HCT116 (cell line): ENCODE measurements at regions not wholly inside any gene's neighbourhood (a gene's known extent, or its start where the extent isn't known, plus 50 kb on each side); places are given as distances from the start of the nearest gene placed in this dataset.

ENCODE experiments used
- ATAC-seq: fragments of 200-7000 bp; cut with Tn5 transposase; 2 replicates; pipeline ENCODE4 v1.9.1; 2020; ENCODE audit warnings: mild to moderate bottlenecking, moderate library complexity
- BruUV-seq: library from RNA; stranded (reverse); fragments of 400-500 nt; replicated peaks from 2 replicates; lab custom pipeline; 2021; lab: Mats Ljungman, UMichigan
- CTCF ChIA-PET: fragments of 300-600 bp; sonication (Branson Sonifier 250); formaldehyde crosslinking; loops from one replicate; lab custom pipeline; 2021; ENCODE audit warnings: antibody characterized with exemption; lab: Charles Lee
- POLR2A ChIA-PET: fragments of 300-600, 350-600 bp; sonication (Branson Sonifier 250); formaldehyde crosslinking; loops from one replicate; lab custom pipeline; 2021; ENCODE audit warnings: antibody characterized with exemption; lab: Charles Lee
- RAD21 ChIA-PET, 2 experiments: fragments of 300-600 bp; sonication (Branson Sonifier 250); formaldehyde crosslinking; loops; one replicate each; lab custom pipeline; 2023; ENCODE audit warnings: low total read pairs in 2 of 2; ENCODE audit not compliant: uncharacterized antibody in 2 of 2, unreplicated experiment in 2 of 2, low non-redundant PET in 1 of 2; lab: Charles Lee
- DNase-seq: peaks from one replicate; pipeline ENCODE4 v3.0.0-alpha.2; 2010; ENCODE audit warnings: low read depth, low spot score
- H2AFZ ChIP-seq: fragments of 200-600 bp; shearing (Covaris generic), sonication (generic); 2 replicates; pipeline ENCODE4 v1.6.1; 2017; ENCODE audit warnings: low read depth, mixed run types, mixed read lengths, antibody characterized with exemption, low read length; ENCODE audit not compliant: poor library complexity, severe bottlenecking
- H3K27ac ChIP-seq: 2 replicates; pipeline ENCODE4 v1.5.1; 2012; ENCODE audit warnings: low read depth, low read length
- H3K27me3 ChIP-seq: fragments of 200-600 bp; sonication (generic); 2 replicates; pipeline ENCODE4 v1.6.1; 2016; ENCODE audit warnings: mixed run types, low read length, mixed read lengths; ENCODE audit not compliant: insufficient read depth
- H3K36me3 ChIP-seq, 2 experiments: fragments of 200-500 bp in 1 of 2; fragments of 200-600 bp in 1 of 2; sonication (Bioruptor generic) in 1 of 2; sonication (generic) in 1 of 2; 2 replicates each; pipeline versions ENCODE4 v1.5.1 to v1.6.1; 2014 to 2016; ENCODE audit warnings: low read length in 2 of 2, inconsistent platforms in 1 of 2, mixed read lengths in 1 of 2, mixed run types in 1 of 2; ENCODE audit not compliant: insufficient read depth in 2 of 2, control insufficient read depth in 1 of 2
- H3K4me1 ChIP-seq, 2 experiments: fragments of 200-600 bp in 1 of 2; sonication (generic) in 1 of 2; 2 replicates each; pipeline versions ENCODE4 v1.5.1 to v1.6.1; 2012 to 2017; ENCODE audit warnings: low read length in 2 of 2, inconsistent platforms in 1 of 2, mild to moderate bottlenecking in 1 of 2, mixed read lengths in 1 of 2, mixed run types in 1 of 2, moderate library complexity in 1 of 2; ENCODE audit not compliant: insufficient read depth in 2 of 2, control insufficient read depth in 1 of 2
- H3K4me2 ChIP-seq: fragments of 200-600 bp; sonication (generic); 2 replicates; pipeline ENCODE4 v1.6.1; 2017; ENCODE audit warnings: mixed run types, low read length, mixed read lengths
- H3K4me3 ChIP-seq, 2 experiments: fragments of 200-600 bp in 1 of 2; sonication (generic) in 1 of 2; replicated peaks in 1 of 2; 2 replicates each; pipeline ENCODE4 v1.5.1; 2011 to 2016; ENCODE audit warnings: low read length in 2 of 2, control low read depth in 1 of 2, low read depth in 1 of 2, mild to moderate bottlenecking in 1 of 2, mixed read lengths in 1 of 2, mixed run types in 1 of 2
- H3K79me2 ChIP-seq: fragments of 200-600 bp; sonication (generic); 2 replicates; pipeline ENCODE4 v1.6.1; 2017; ENCODE audit warnings: mild to moderate bottlenecking, mixed run types, low read length, moderate library complexity, mixed read lengths; ENCODE audit not compliant: insufficient read depth
- H3K9ac ChIP-seq: fragments of 200-600 bp; sonication (generic); 2 replicates; pipeline ENCODE4 v1.6.1; 2016; ENCODE audit warnings: low read length, mixed read lengths
- H3K9me2 ChIP-seq: fragments of 200-600 bp; sonication (generic), shearing (Covaris generic); 2 replicates; pipeline ENCODE4 v1.6.1; 2017; ENCODE audit warnings: mixed run types, mild to moderate bottlenecking, moderate library complexity; ENCODE audit not compliant: insufficient read depth
- H3K9me3 ChIP-seq, 2 experiments: fragments of 200-500 bp in 1 of 2; fragments of 200-600 bp in 1 of 2; sonication (Bioruptor generic) in 1 of 2; sonication (generic) in 1 of 2; 2 replicates each; pipeline ENCODE4 v1.6.1; 2014 to 2017; ENCODE audit warnings: low read length in 2 of 2, mixed read lengths in 2 of 2, inconsistent platforms in 1 of 2, low read depth in 1 of 2, mild to moderate bottlenecking in 1 of 2, mixed run types in 1 of 2, moderate library complexity in 1 of 2; ENCODE audit not compliant: control insufficient read depth in 1 of 2, insufficient read depth in 1 of 2
- H4K20me1 ChIP-seq: fragments of 200-600 bp; sonication (generic), shearing (Covaris generic); 2 replicates; pipeline ENCODE4 v1.6.1; 2017; ENCODE audit warnings: mixed run types, mild to moderate bottlenecking, moderate library complexity; ENCODE audit not compliant: insufficient read depth
- ATF3 ChIP-seq: IDR thresholded peaks from 2 replicates; pipeline ENCODE4 v1.6.1; 2012
- CEBPB ChIP-seq: IDR thresholded peaks from 2 replicates; pipeline ENCODE4 v1.6.1; 2012; ENCODE audit warnings: low read depth
- EGR1 ChIP-seq: IDR thresholded peaks from 2 replicates; pipeline ENCODE4 v1.6.1; 2012; ENCODE audit warnings: low read depth
- ELF1 ChIP-seq: IDR thresholded peaks from 2 replicates; pipeline ENCODE4 v1.6.1; 2012; ENCODE audit warnings: low read depth, borderline replicate concordance
- EZH2phosphoT487 ChIP-seq: fragments of 200-600 bp; IDR thresholded peaks from 2 replicates; pipeline ENCODE4 v1.6.1; 2018; ENCODE audit warnings: antibody characterized with exemption, borderline replicate concordance
- FOSL1 ChIP-seq: IDR thresholded peaks from 2 replicates; pipeline ENCODE4 v1.6.1; 2012; ENCODE audit warnings: low read depth
- RAD21 ChIP-seq: IDR thresholded peaks from 2 replicates; pipeline ENCODE4 v1.6.1; 2012; ENCODE audit warnings: low read depth, mild to moderate bottlenecking
- SIN3A ChIP-seq: IDR thresholded peaks from 2 replicates; pipeline ENCODE4 v1.6.1; 2012; ENCODE audit warnings: low read depth
- SRF ChIP-seq: IDR thresholded peaks from 2 replicates; pipeline ENCODE4 v1.6.1; 2012; ENCODE audit warnings: low read depth
- TCF7L2 ChIP-seq: IDR thresholded peaks from 2 replicates; pipeline ENCODE4 v1.7.0; 2011; ENCODE audit warnings: borderline replicate concordance, inconsistent platforms; ENCODE audit not compliant: insufficient read depth, insufficient read length; ENCODE audit errors: extremely low read depth
- YY1 ChIP-seq: IDR thresholded peaks from 2 replicates; pipeline ENCODE4 v1.6.1; 2011; ENCODE audit warnings: low read length, low read depth, moderate library complexity, mild to moderate bottlenecking; ENCODE audit not compliant: insufficient replicate concordance; ENCODE audit errors: extremely low read depth
- intact Hi-C: fragments of 100-400 bp; cut with micrococcal nuclease; formaldehyde crosslinking; loops from 2 replicates; pipeline ENCODE4 v1.10.0; 2022
- TF ChIP-seq, protein P1 (sequence below), 3 experiments: fragments of 200-600 bp in 1 of 3; sonication (generic) in 1 of 3; IDR thresholded peaks in 2 of 3; conservative IDR thresholded peaks in 1 of 3; 2 replicates each; pipeline ENCODE4 v1.5.1; 2012 to 2017; ENCODE audit warnings: low read depth in 2 of 3, low read length in 2 of 3, antibody characterized with exemption in 1 of 3, borderline replicate concordance in 1 of 3, control low read depth in 1 of 3, mild to moderate bottlenecking in 1 of 3, mixed read lengths in 1 of 3, mixed run types in 1 of 3, moderate library complexity in 1 of 3; ENCODE audit not compliant: insufficient read depth in 1 of 3
- TF ChIP-seq, protein P2 (sequence below): IDR thresholded peaks from 2 replicates; pipeline ENCODE4 v1.6.1; 2012

DNA sequence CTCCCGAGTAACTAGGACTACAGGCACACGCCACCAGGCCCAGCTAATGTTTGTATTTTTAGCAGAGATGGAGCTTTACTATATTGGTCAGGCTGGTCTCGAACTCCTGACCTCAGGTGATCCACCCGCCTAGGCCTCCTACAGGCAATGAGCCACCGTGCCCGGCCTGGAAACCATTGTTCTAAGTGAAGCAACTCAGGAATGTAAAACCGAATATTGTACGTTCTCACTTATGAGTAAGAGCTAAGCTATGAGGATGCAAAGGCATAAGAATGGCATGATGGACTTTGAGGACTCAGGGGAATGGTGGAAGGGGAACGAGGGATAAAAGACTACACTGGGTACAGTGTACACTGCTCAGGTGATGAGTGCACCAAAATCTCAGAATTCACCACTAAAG, 235.1 kb upstream of the AUTS2 start:
- Histone ChIP-seq H3K79me2 (no peaks in the 10 kb centered on the region), H3K4me3 (no peak overlapping the region), H2AFZ (no peak overlapping the region), H3K4me1 (no peaks in the 10 kb centered on the region), H3K9me2 (no peaks in the 10 kb centered on the region), H3K4me2 (no peak overlapping the region), H3K9ac (no peak overlapping the region), H3K27ac (no peak overlapping the region), H4K20me1 (no peaks in the 10 kb centered on the region), H3K9me3 (peaks cover 7 to 10% of the 10 kb centered on the region in 2 experiments; a peak in 2 of 4 replicates), H3K27me3 (no peaks in the 10 kb centered on the region), H3K36me3 (no peaks in the 10 kb centered on the region)
- BruUV-seq: no TSS peak
- TF ChIP-seq ATF3 (no peak), ELF1 (no peak), CEBPB (no peak), RAD21 (no peak), SRF (no peak)
- POLR2A ChIA-PET: no interaction called here
- CTCF ChIA-PET: no interaction called here
- DNase-seq: no peak
- ATAC-seq: no peak
- intact Hi-C loops: no loop called here
- RAD21 ChIA-PET: no interaction called here

DNA sequence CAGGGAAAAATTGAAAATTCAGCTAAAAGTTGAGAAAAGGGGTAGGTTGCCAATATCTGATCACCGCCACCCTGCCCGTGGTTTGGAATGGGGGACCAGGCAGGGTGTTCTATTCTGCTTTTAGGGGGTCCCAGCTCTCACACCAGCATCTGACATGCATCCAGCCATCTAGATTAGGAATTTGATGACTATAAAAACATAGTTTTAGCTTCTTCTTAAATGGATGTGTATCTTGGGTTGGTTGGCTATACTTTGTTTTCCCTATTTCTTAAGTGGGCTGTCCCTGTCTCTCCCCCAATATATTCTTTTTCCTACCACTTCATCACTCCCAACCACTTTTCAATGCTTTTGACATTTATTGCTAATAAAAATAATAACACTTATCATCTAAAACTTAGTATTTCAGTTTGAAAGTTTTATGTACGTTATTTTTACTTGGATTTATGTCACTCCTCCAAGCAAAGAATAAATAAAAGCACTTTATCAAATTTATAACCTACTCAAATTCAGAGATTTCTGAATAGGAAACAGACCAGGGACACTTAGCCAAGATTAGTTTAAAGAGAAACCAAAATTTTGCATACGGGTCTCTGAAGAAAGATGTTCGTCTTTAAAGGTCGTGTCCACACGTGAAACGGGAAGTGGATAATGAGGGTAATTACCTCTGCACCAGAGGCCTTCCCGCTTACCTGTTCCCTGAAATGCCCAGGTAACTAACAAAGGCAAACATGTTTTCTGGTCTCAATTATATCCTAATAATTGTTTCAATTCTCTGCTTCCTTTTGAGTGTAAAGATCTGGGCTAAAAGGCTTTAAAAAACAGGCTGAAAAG, 233.2 kb upstream of the AUTS2 start:
- TF ChIP-seq SIN3A (no peak), FOSL1 (no peak), TCF7L2 (no peak), EGR1 (no peak), EZH2phosphoT487 (no peak), YY1 (no peak)
- TF ChIP-seq, protein P1, sequence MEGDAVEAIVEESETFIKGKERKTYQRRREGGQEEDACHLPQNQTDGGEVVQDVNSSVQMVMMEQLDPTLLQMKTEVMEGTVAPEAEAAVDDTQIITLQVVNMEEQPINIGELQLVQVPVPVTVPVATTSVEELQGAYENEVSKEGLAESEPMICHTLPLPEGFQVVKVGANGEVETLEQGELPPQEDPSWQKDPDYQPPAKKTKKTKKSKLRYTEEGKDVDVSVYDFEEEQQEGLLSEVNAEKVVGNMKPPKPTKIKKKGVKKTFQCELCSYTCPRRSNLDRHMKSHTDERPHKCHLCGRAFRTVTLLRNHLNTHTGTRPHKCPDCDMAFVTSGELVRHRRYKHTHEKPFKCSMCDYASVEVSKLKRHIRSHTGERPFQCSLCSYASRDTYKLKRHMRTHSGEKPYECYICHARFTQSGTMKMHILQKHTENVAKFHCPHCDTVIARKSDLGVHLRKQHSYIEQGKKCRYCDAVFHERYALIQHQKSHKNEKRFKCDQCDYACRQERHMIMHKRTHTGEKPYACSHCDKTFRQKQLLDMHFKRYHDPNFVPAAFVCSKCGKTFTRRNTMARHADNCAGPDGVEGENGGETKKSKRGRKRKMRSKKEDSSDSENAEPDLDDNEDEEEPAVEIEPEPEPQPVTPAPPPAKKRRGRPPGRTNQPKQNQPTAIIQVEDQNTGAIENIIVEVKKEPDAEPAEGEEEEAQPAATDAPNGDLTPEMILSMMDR (IDR thresholded peaks at IDR 0.05 in 2 of 3, conservative IDR thresholded peaks at IDR 0.05 in 1 of 3; ENCODE audit: borderline replicate concordance in 1 of 3, insufficient read depth in 1 of 3, low read depth in 2 of 3, low read length in 2 of 3): no peak
- TF ChIP-seq, protein P2, sequence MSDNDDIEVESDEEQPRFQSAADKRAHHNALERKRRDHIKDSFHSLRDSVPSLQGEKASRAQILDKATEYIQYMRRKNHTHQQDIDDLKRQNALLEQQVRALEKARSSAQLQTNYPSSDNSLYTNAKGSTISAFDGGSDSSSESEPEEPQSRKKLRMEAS: no peak
- H3K9me2 ChIP-seq: no peaks in the 10 kb centered on the region
- BruUV-seq: no TSS peak
- H3K79me2 ChIP-seq: no peaks in the 10 kb centered on the region
- CTCF ChIA-PET: no interaction called here
- H3K4me1 ChIP-seq: no peaks in the 10 kb centered on the region
- H3K27me3 ChIP-seq: no peaks in the 10 kb centered on the region
- H3K27ac ChIP-seq: no peak overlapping the region
- no peak overlapping the region for H3K4me3 ChIP-seq
- no peak overlapping the region for H3K4me2 ChIP-seq
- H3K36me3 ChIP-seq: no peaks in the 10 kb centered on the region
- RAD21 ChIA-PET: no interaction called here
- no peak for DNase-seq
- no peaks in the 10 kb centered on the region for H4K20me1 ChIP-seq
- POLR2A ChIA-PET: no interaction called here
- no peak overlapping the region for H2AFZ ChIP-seq
- no peak for ATAC-seq
- H3K9ac ChIP-seq: no peak overlapping the region
- intact Hi-C loops: no loop called here
- H3K9me3 ChIP-seq: peaks cover 7 to 10% of the 10 kb centered on the region in 2 experiments; a peak in 2 of 4 replicates
